GM18517 (cell line): ENCODE measurements at regions not wholly inside any gene's neighbourhood (a gene's known extent, or its start where the extent isn't known, plus 50 kb on each side); places are given as distances from the start of the nearest gene placed in this dataset.

Experiments
- ATAC-seq: cut with Tn5 transposase; IDR thresholded peaks from one replicate; pipeline ENCODE4 v1.9.1; 2021; ENCODE audit warnings: mild to moderate bottlenecking, moderate library complexity; ENCODE audit not compliant: unreplicated experiment

DNA sequence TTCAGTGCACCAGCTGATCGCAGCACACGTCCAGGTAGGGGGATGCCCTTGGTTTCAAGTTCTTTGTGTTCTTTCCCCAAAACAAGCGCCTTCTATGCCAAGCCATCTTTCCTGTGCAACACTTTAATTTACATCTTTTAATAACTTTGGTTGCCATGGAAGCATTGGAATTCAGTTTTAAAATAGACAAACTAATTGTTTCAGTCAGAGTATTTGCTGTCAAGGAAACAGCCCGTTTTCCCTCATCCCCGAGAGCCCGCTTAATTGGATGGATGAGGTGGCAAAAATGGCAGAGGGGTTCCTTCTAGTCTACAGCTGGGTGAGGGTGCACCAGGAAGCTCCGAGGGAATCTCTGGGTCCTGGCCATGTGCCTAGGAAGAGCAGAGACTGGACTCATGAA, 793.7 kb upstream of the EEF2KMT start:
- ATAC-seq, result no peak

DNA sequence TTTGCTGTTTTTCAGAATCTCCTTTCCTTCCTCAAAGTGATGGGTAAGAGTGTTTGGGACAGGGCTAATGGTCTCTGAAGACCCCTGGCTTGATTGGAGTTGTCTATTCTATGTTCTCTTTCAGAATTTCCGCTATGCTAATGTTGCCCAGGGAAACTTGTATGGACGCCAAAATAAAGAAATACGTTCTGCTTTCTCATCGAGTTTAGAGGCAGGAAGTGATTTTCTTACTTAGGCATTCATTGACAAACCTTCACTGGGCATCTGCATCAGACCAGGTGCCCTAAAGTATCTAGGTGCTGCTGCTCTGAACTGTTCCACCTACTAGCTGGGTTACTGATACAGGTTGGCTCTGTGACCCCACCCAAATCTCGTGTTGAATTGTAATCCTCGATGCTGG, 787.9 kb upstream of the EEF2KMT start:
- ATAC-seq, result no peak

DNA sequence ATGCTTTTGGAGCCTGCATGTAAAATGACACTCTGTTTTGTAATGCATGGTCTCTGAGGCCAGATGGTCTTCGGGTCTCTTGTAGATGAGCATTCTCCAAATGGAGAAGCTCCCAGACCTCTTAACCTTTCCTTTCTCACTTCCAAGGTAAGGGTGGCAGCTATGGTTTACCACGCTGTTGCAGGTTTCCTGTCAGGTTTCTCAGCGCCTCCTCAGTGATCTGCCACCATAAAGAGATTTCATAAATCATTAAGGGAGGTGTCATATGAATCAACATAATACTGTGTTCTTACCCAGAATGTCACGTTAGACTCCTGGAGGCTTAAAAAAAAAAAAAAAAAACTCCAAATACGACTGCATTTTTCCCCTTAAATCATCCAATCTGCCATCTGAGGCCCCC, 787.4 kb upstream of the EEF2KMT start:
- no peak for ATAC-seq

DNA sequence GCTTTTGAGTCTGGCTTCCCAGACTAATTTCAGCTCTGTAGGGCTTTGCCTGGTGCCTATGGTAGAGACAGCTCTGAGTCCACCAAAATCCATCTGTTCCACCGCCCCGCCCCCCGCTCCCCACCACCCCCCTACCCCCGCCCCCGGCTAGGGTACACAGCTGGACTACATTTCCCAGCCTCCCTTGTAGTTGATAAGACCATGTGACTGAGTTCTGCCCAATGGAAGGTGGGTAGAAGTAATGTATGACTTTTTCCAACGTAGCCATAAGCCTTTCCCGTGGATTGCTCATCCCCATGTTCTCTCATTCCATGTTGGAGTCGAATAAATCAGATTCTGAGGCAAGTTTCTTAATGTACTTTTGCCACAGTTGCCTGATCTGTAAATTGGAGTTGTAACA, 786.7 kb upstream of the EEF2KMT start:
- no peak for ATAC-seq

DNA sequence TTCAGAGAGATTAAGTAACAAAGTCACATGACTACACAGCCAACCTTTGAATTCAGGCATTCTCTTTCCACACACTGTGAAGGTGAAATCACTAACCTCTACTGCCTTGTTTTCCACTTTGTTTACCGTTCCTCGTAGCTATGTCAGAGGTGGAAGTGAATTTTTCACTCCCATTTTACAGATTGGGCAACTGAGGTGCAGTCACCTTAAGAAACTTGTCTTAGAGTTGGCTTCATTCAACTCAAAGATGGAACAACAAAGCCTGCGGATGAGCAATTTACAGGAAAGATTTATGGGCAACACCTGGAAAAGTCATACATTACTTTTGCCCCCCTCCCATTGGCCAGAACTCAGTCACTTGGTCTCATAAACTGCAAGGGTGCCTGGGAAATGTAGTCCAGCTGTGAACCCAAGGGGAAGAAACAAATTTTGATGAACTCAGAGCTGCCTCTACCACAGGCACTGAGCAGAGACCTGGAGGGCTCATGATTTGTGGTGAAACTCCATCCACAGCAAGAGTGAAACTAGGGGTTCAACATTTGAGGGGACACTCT, 784.6 kb upstream of the EEF2KMT start:
- no peak for ATAC-seq

DNA sequence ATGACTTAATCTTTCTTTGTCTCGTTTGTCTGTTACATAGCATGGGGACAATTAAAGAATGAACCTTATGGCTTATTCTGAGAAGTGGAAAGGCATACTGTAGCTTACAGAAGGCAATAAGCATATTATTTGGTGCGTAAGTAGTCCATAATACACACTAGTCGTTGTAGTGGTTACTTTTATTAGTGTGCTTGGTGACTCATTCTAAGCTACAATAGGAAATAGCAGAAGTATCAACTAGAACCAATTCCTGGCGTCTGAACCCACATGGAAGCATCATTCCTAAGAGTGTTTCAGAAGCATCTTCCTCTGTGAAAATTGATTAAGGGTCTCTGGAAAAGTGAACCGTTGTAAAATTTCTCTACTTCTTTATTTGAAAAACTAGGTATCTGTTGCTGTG, 777.8 kb upstream of the EEF2KMT start:
- no peak for ATAC-seq

DNA sequence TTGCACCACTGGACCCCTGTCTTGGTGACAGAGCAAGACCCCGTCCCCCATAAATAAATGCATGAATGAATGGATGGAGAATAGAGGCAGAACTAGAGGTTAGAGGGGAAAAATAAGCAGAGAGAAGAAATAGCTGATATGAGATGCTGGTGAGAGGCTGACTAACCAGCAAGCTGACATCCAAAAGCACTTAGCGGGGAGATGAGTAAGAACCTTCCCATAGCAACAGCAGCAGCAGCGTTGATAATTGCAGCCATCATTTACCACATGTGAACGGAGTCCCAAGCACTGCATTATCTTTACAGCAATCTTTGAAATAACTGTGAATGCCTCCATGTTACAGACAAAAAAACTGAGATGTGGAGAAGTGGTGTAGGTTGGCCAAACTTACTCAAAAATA, 777.3 kb upstream of the EEF2KMT start:
- ATAC-seq, result no peak

DNA sequence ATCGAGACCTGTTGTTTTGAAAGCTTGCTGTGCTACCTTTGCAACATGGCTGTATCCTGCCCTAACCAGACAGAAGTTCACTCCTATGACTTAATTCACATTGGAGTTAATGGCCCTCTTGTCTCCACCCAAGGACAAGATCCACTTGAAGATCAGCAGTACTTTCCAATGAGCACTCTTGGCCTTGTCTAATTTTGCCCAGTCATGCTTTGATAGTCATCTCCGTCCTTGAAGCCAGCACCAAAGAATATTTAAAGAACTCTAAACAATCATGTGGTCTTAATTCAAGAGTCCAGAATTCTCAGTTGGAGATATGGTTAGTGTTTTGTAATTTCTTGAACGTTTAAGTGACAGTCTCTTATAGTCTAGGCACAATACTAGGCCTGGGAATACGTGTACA, 775.6 kb upstream of the EEF2KMT start:
- no peak for ATAC-seq

DNA sequence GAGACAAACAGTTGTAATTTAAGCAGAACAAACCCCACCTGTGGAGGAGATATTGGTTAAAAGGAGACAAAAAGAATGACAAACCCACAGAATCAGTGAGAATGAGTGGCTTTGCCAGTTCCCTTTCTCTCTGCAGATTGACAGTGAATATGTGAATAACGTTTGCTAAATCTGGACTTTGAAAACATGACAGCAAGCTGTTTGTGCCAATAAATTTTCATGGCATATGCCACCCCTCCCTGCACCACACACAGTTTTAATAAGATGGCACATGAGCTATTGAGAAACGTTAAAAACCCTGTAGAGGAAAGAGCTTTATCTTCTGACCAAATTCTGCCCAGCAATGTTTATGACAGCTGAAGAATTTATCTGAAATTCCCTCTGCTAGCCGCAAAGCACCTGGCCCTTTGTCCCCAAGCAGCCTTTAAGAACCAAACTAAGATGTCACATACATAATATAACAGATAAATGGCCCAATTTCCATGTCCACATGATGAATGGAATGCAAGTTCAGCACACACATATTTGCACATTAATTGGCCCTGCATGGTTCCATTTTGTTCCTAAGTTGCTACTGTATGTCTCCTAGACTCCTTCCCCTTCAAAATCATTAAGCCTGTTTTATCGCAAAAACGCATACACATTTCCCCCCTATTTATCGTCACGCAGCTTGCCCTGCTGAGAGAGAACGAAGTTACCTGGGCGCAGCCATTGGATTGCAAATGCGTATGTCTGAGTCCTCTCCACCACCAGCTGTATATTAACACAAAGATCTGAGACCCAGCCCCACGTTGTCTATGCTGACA, 773.5 kb upstream of the EEF2KMT start:
- ATAC-seq, result no peak

DNA sequence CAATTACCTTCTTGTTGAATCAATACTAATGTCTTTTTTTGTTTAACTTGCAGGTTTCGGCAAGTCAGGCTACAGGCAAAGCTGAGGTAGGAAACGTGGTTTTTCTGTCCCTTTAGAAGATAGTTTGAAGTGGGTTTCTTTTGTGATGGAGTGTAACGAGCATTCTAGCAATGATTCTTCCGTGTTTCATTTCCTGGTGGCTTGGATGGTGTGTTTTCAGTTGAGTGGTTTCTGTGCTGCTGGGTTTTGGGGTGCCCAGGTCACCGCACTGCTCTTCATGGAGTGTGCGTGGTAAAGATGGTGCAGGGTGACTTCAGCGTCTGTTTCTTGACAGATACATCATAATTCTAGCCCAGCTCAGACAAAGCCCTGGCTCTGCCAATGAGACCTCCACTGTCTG, 769.7 kb upstream of the EEF2KMT start:
- ATAC-seq, result no peak

DNA sequence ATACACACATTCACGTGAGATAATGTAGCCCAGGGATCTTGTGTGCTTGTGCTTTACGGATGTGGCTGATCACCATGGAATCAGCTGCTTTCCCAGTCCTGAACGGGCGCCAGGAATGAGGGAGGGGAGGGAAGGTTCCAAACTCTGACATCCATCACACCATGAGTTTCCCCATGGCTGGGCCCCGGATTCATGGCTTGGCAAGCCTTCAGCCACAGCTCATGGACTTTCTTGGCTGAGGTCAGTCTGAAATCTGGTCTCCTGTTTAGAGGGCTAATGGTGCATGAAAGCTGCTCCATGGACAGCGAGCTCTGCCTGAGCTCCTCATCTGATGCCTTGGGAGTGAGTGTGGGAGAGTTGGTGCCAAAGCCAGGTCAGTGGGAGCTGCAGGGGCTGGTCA, 767.6 kb upstream of the EEF2KMT start:
- no peak for ATAC-seq

DNA sequence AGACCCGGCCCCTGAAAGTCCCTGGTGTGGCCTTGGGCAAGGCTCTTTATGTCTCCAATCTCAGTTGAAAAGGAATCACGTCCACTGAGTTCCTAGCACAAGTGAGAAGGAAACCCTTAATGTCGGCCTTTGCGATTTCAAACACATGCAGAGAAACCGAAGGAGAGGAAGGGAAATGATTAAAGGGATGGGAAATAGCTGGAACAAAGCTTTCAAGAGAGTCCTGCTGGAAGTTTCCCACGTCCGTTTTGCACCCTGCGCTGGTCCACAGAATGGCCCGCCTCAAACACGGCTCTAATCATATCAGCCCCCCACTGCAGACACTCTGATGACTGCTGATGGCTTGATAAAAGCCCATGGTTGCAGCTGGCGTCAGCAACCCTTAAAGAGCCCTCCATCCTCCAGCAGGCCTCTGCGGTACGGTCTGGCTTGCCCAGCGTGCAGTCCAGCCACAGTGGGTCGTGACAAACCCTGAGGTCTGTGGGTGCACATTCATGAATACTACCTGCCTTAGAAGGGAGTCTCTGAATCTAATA, 765.5 kb upstream of the EEF2KMT start:
- no peak for ATAC-seq

DNA sequence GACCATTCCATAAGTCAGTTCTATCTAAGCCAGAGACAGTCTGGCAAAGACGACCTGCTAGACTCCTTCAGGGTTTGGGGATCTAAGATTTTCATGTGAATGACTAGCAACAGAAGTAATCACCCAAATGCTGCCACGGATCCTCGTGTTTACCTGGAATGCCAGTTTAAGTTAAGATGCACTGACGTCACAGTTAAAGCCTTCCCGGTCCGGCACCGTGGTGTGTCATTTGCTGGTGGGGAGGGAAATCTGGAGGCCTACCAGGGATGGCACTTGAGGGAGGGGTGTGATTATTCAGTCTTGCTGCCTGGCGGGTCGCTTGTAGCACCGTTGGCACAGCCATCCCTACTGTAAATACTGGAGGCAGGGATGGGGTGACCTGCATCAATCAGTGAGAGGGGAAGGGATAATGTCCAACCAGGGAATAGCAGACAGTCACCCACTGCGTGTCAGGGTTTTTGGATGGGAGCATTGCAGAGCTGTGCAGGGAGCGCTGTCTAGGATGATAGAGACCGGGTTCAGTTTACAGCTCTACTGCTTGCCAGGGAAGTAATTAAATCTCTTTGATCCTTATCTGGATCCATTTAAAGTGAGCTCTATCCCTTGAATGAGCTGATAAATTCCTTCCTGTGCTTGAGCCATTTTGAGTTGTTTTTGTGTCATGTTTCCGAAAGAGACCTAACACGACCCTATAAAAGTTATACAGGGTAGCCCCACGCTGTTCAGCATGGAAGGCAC, 764.7 kb upstream of the EEF2KMT start:
- no peak for ATAC-seq

DNA sequence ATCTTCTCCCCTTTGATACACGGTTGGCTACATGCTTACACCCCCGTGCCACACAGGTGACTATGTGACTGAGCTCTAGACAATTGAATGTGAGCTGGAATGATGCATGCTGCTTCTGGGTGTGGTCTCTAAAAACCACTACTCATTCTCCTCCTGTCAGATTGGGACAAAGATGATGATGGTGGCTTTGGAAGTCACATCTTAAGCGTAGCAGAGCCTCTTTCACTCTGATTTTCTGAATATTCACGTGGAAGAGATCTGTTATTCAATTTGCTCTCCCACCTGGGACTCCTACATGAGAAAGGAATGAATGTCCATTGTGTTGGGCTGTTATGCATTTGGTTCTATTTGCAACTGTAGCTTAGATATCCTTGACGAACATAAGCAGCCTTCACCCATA, 763.6 kb upstream of the EEF2KMT start:
- ATAC-seq, result no peak

DNA sequence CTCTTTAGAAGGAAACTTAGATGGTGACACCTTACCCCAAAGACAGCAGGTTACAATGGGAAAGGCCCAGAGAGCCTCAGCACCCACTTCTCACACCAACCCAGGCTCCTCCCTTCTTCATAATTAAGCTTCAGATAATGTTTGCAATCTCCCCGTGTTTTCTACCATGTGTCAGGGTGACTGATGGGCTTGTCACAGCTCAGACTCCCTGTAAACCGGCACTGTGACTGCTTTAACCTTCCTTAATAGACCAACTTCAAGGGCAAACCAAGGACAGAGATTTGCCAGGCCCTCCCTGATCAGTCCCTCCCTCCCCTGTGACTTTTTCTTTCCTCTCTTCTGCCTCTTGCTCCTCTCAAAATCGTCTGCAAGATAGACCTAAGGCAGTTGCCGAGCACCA, 760.6 kb upstream of the EEF2KMT start:
- ATAC-seq, result no peak

DNA sequence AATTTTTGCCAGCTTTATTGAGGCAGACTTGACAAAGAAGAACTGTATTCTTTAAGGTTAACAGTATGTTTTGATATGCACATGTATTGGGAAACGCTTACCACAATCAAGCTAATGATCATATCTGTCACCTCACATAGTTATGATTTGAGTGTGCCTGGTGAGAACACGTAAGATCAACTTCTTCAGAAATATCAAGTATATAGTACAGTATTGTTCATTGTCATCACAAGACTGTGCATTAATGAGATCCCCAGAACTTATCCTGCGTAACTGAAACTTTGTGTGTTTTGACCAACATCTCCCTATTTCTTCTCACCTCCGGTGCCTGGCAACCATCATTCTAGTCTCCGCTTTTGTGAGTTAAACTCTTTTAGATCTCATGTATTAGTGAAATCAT, 756.4 kb upstream of the EEF2KMT start:
- ATAC-seq, result no peak

DNA sequence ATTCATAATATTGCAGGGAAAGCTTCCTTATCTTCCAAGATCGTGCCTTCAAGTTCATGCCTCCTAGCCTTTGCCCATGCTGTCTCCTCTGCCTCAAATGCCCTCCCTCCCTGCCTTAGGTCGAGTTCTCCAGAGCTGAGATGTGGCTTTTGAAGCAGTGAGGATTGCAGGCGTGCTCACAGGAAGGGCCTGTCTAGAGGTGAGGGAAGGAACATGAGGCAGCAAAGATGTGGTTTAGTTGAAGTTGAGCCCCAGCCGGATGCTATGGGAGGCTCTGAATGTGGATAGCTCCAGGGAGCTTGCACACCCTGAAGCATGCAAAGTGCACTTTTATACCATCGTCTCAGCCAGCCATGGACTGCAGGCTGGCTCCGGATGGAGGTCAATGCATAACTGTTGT, 754.6 kb upstream of the EEF2KMT start:
- ATAC-seq, result no peak

DNA sequence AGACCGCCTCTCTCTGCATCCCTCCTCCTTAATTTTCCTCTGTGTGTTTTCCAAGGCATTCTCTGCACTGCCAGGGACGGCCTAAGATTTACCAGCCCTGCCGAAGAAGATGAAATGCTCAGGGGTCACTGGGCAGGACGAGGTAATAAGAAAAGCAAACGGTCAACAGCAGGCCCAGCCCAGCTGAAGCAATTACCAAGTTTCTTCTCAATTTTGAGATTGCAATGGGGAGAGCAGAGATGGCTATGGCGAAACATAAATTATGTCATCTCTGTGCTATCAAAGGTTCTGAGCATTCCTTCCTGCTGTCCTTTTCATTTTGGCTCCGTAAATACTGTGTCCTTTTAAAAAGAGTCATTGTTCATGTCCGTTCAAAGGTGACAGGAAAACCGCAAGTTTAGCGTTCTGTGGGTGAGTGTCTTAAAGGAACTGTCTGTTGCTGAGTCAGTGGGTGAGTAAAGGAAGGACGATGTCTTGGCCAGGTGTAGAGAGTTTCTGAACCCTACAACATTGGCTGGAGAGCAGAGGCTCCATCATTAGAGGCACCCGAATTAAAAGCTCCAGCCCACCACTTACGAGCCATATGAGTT, 753.9 kb upstream of the EEF2KMT start:
- ATAC-seq, result no peak

DNA sequence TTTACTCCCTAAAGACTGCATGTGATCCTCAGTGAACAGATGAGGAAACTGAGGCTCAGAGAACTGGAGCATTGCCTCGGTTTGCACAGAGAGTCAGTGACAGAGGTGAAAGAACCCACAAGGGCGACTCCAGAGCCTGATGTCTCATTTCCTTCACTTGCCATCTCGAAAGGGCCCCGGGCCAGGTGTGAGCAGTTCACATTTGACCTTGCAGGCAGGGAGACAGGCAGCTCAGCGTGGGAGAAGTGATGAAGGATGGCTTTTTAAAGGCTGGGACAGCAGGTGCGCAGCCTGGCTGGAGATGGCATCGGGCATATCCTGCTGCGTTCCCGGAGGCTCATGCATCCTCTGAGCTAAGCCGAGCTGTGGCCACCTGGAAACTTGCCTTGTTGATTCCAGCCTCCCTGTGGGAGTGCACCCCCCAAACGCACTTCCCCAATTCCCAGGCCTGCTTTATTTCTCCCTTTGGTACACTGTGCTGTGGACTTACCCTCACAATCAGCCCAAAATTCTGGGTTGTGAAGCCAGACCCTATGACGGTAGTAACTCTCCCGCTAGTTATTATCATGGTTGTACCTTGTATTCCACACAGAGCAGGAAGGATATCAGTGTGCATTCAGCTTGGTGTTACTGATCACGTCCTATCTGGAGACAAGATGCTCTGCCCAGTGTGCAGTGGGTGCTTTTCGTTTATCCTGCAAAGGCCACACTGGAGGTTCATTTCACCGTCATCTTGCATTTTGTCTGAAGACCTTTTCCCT, 753.2 kb upstream of the EEF2KMT start:
- no peak for ATAC-seq

DNA sequence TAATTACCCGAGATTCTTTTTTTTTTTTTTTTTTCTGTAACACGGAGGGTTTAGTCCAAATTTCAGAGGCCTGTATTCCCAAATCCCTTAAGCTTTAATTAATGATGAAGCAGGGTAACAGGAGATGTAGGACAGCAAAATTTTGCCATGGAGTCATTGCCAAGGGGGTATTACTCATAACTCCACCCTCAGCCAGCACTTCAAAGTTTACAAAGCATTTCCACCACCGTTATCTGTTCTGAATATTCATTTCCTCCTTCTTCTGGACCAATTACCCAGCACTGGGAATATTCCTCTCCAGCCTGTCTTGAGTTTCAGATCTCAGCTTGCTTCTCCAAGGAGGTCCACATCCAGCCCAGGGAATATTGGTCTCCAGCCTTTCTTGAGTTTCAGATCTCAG, 747.5 kb upstream of the EEF2KMT start:
- no peak for ATAC-seq

DNA sequence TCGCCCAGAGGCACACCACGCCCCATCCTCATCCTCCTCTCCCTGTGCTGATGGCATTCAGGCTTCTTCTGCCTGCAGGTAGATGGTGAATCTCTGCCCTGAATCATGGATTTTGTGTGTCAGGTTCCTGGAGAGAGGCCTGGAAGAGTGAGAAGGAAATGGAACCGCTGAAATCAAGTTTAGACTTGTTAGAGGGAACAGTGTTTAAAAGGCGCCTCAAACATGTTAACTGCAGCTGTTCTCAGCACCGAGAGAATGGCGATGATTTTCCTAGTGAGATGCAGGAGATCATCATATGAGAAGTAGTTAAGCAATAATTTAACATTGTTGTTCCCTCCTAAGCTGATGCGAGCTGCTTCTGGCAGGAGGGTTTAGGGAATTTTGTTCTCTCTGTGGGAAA, 744.4 kb upstream of the EEF2KMT start:
- no peak for ATAC-seq
